ENCODE measurements at regions not wholly inside any gene's neighbourhood (a gene's known extent, or its start where the extent isn't known, plus 50 kb on each side); places are given as distances from the start of the nearest gene placed in this dataset.
A peak's percentile ranks its signal among the peaks of the same experiment; 100 is the strongest.

DNA sequence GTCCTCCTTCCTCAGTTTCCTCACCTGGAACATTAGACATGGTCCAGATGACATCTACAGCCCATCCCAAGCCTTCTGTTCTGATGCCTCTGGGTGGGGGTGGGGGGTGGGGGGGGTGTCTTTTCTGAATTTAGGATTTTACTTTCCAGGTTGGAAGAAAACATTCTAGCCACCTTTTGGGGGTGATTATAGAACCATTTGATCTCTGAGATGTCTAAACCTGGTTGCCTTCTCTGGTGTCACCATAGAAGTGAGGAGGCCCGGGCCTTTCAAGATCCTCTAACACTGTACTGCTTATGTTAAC lies 411.0 kb upstream of the ZMIZ1 start:
- Histone ChIP-seq H3K4me2 (ENCODE audit: low read length) (no peak overlapping the region), H3K9me3 (ENCODE audit: low read length) (no peaks in the 10 kb centered on the region), H2AFZ (ENCODE audit: low read length) (no peak overlapping the region), H3K79me2 (ENCODE audit: low read length) (no peaks in the 10 kb centered on the region), H3K9ac (ENCODE audit: low read length) (no peak overlapping the region), H4K20me1 (ENCODE audit: low read length) (no peaks in the 10 kb centered on the region), H3K36me3 (ENCODE audit: low read depth, low read length) (no peaks in the 10 kb centered on the region), H3K4me1 (ENCODE audit: insufficient read depth, low read length) (no peaks in the 10 kb centered on the region), H3F3A (ENCODE audit: low read length, unreplicated experiment) (no peaks in the 10 kb centered on the region), H3K27ac (ENCODE audit: low read length) (no peak overlapping the region), H3K27me3 (ENCODE audit: low read length) (peaks cover 9% of the 10 kb centered on the region), H3K4me3 (ENCODE audit: low read length) (no peak overlapping the region), H3K9me2 (replicated peaks; ENCODE audit: low read length) (no peaks in the 10 kb centered on the region)
- no peak for TF ChIP-seq CTCF (conservative IDR thresholded peaks at IDR 0.05; ENCODE audit: low read depth, low read length)
- no peak for TF ChIP-seq EZH2phosphoT487 (IDR thresholded peaks at IDR 0.05; ENCODE audit: borderline replicate concordance, low read length)
- no peak for TF ChIP-seq EZH2 (IDR thresholded peaks at IDR 0.05; ENCODE audit: low read length, unreplicated experiment)
- ATAC-seq (no peak), DNase-seq (no peak)
- intact Hi-C loops (cut with micrococcal nuclease) = loop anchor here (1.0 to 5.0 kb wide), 6 partner anchors 226 to 611 kb away; no protein-coding TSS in a partner anchor
- ChIA-PET POLR2A (ENCODE audit: unreplicated experiment) (interaction anchor here (0.6 kb wide), 1 partner anchor 334 kb away, joined by 3 read pairs; no protein-coding TSS in a partner anchor), CTCF (interaction anchor here (0.5 to 1.0 kb wide), 20 partner anchors 15 to 628 kb away, joined by 3 to 10 read pairs (median 4); no protein-coding TSS in a partner anchor)
- BruUV-seq (replicated peaks) = no TSS peak

DNA sequence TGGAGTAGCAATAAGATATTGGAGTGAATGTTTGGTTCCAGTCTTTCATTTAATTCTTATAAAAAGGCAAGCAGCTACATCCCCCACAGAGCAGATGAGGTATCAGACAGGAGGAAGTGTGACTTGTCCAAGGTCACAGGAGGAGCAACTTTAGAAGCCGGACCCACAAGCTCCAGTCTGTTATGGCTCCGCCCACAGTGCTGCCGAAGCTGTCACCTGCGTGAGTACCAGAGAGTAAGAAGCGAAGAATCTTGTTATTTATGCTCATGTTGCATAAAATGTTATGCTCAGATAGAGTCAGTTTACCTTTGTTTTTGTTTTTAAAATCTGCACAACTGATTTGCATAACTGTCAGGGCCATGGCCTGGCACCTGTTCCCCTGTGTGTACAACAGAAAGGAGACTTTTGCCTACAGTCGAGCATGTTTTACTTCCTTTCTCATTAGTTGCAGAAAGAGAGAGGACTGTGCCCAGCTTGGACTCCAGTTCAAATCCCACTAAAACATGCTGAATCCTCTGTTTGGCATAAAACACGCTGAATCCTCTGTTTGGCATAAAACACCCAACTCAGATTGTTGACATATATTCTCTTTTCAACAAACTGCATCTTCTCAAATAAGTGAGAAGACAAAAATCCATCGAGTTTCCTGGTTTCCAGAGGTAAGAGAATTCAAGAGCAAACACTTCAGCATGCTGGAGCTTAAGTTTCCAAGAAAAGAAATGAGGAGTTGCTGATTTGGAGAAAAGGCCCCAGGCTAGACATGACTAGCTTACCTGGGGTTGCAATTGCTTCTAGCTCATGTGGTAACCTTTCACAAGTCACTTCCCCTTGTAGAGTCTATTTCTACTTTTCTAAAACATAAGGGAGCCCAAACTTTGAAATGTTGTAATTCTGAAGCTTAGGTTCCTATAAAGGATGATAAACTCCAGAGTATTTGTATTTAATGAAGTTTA lies 409.8 kb upstream of the ZMIZ1 start:
- Histone ChIP-seq H3K36me3 (ENCODE audit: low read depth, low read length) (no peaks in the 10 kb centered on the region), H3K27ac (ENCODE audit: low read length) (no peak overlapping the region), H3K4me1 (ENCODE audit: insufficient read depth, low read length) (no peaks in the 10 kb centered on the region), H3K9me2 (replicated peaks; ENCODE audit: low read length) (no peaks in the 10 kb centered on the region), H2AFZ (ENCODE audit: low read length) (no peak overlapping the region), H4K20me1 (ENCODE audit: low read length) (no peaks in the 10 kb centered on the region), H3K27me3 (ENCODE audit: low read length) (peaks cover 5% of the 10 kb centered on the region), H3F3A (ENCODE audit: low read length, unreplicated experiment) (no peaks in the 10 kb centered on the region), H3K4me3 (ENCODE audit: low read length) (no peak overlapping the region), H3K79me2 (ENCODE audit: low read length) (no peaks in the 10 kb centered on the region), H3K9me3 (ENCODE audit: low read length) (no peaks in the 10 kb centered on the region), H3K4me2 (ENCODE audit: low read length) (no peak overlapping the region), H3K9ac (ENCODE audit: low read length) (no peak overlapping the region)
- TF ChIP-seq EZH2 (IDR thresholded peaks at IDR 0.05; ENCODE audit: low read length, unreplicated experiment) = no peak
- TF ChIP-seq EZH2phosphoT487 (IDR thresholded peaks at IDR 0.05; ENCODE audit: borderline replicate concordance, low read length) = no peak
- TF ChIP-seq CTCF (conservative IDR thresholded peaks at IDR 0.05; ENCODE audit: low read depth, low read length) = no peak
- CTCF ChIA-PET = interaction anchor here (0.6 to 1.0 kb wide), 2 partner anchors 600 to 611 kb away, joined by 3 read pairs; no protein-coding TSS in a partner anchor
- intact Hi-C loops (cut with micrococcal nuclease) = loop anchor here (5.0 kb wide), 1 partner anchor 357 kb away; no protein-coding TSS in a partner anchor
- BruUV-seq (replicated peaks) = no TSS peak
- no peak for ATAC-seq
- DNase-seq = peak; percentile 39
- POLR2A ChIA-PET (ENCODE audit: unreplicated experiment) = interaction anchor here (0.6 kb wide), 1 partner anchor 332 kb away, joined by 3 read pairs; no protein-coding TSS in a partner anchor

- Histone ChIP-seq H3K9me2 (replicated peaks; ENCODE audit: low read length) (no peaks in the 10 kb centered on the region), H3K36me3 (ENCODE audit: low read depth, low read length) (no peaks in the 10 kb centered on the region), H3K9ac (ENCODE audit: low read length) (no peak overlapping the region), H3K79me2 (ENCODE audit: low read length) (no peaks in the 10 kb centered on the region), H2AFZ (ENCODE audit: low read length) (no peak overlapping the region), H3K4me2 (ENCODE audit: low read length) (no peak overlapping the region), H3K27ac (ENCODE audit: low read length) (no peak overlapping the region), H3K27me3 (ENCODE audit: low read length) (peaks cover 1% of the 10 kb centered on the region), H3F3A (ENCODE audit: low read length, unreplicated experiment) (no peaks in the 10 kb centered on the region), H3K4me1 (ENCODE audit: insufficient read depth, low read length) (no peaks in the 10 kb centered on the region), H3K9me3 (ENCODE audit: low read length) (peaks cover 3% of the 10 kb centered on the region), H3K4me3 (ENCODE audit: low read length) (no peak overlapping the region), H4K20me1 (ENCODE audit: low read length) (no peaks in the 10 kb centered on the region)
- ATAC-seq (no peak), DNase-seq (no peak)
- POLR2A ChIA-PET (ENCODE audit: unreplicated experiment) = no interaction called here
- intact Hi-C loops (cut with micrococcal nuclease) = loop anchor here (5.0 kb wide), 1 partner anchor 357 kb away; no protein-coding TSS in a partner anchor
- TF ChIP-seq EZH2 (IDR thresholded peaks at IDR 0.05; ENCODE audit: low read length, unreplicated experiment) (no peak), EZH2phosphoT487 (IDR thresholded peaks at IDR 0.05; ENCODE audit: borderline replicate concordance, low read length) (no peak), CTCF (conservative IDR thresholded peaks at IDR 0.05; ENCODE audit: low read depth, low read length) (no peak)
- no TSS peak for BruUV-seq (replicated peaks)
- CTCF ChIA-PET = interaction anchor here (0.6 to 1.0 kb wide), 2 partner anchors 600 to 612 kb away, joined by 3 read pairs; no protein-coding TSS in a partner anchor
Measured at GRCh38 chr10:78659598-78659967, 409.2 kb upstream of the ZMIZ1 start.

All from PC-3 (cell line).